T47D (cell line): ENCODE measurements at regions not wholly inside any gene's neighbourhood (a gene's known extent, or its start where the extent isn't known, plus 50 kb on each side); places are given as distances from the start of the nearest gene placed in this dataset.

Experiments
- DNase-seq, 2 experiments: peaks; one replicate each; pipeline versions ENCODE4 v3.0.0 to v3.0.0-alpha.2; 2011 to 2012; ENCODE audit warnings: low read depth in 1 of 2, low spot score in 1 of 2
- JUND ChIP-seq: IDR thresholded peaks from 2 replicates; pipeline ENCODE4 v1.6.1; 2012; ENCODE audit warnings: low read depth
- in situ Hi-C: cut with HindIII; loops from 2 replicates; pipeline ENCODE4 v1.10.0; 2016; ENCODE audit warnings: low sequenced_read_pairs, low pct_unique_long_range_greater_than_20kb

GRCh38 chr13:74990992-74991391, 491.0 kb downstream of the TBC1D4 start:
- in situ Hi-C loops: no loop called here
- DNase-seq: no peak
- TF ChIP-seq JUND: no peak

GRCh38 chr13:74987124-74987690, 494.8 kb downstream of the TBC1D4 start:
- no peak for DNase-seq
- TF ChIP-seq JUND: no peak
- in situ Hi-C loops: no loop called here

- in situ Hi-C loops: no loop called here
- no peak for DNase-seq
Observed at GRCh38 chr13:74986609-74987008, 495.4 kb downstream of the TBC1D4 start.

GRCh38 chr13:74979703-74980102, 502.3 kb downstream of the TBC1D4 start:
- TF ChIP-seq JUND: no peak
- no peak for DNase-seq
- in situ Hi-C loops: no loop called here

More at GRCh38 chr13:74986609-74987008, 495.4 kb downstream of the TBC1D4 start:
- TF ChIP-seq JUND: no peak

GRCh38 chr13:74978591-74978990, 503.4 kb downstream of the TBC1D4 start:
- in situ Hi-C loops: no loop called here
- TF ChIP-seq JUND: no peak
- no peak for DNase-seq

- DNase-seq: no peak
- in situ Hi-C loops: no loop called here
- TF ChIP-seq JUND: no peak
Observed at GRCh38 chr13:74977498-74977897, 504.5 kb downstream of the TBC1D4 start.

- no peak for TF ChIP-seq JUND
- DNase-seq: no peak
- in situ Hi-C loops: no loop called here
Observed at GRCh38 chr13:74975111-74975510, 506.9 kb downstream of the TBC1D4 start.

GRCh38 chr13:74973935-74974879, 507.8 kb downstream of the TBC1D4 start:
- in situ Hi-C loops: no loop called here
- DNase-seq: no peak
- TF ChIP-seq JUND: no peak

- in situ Hi-C loops: no loop called here
Observed at GRCh38 chr13:74969419-74969818, 512.5 kb downstream of the TBC1D4 start.

GRCh38 chr13:74966814-74967424, 515.0 kb downstream of the TBC1D4 start:
- no peak for DNase-seq
- no peak for TF ChIP-seq JUND
- in situ Hi-C loops: no loop called here

More at GRCh38 chr13:74969419-74969818, 512.5 kb downstream of the TBC1D4 start:
- TF ChIP-seq JUND: no peak
- no peak for DNase-seq

- in situ Hi-C loops: no loop called here
- no peak for TF ChIP-seq JUND
- no peak for DNase-seq
Observed at GRCh38 chr13:74966275-74966674, 515.7 kb downstream of the TBC1D4 start.

GRCh38 chr13:74945637-74946036, 536.3 kb downstream of the TBC1D4 start:
- TF ChIP-seq JUND: no peak
- DNase-seq: no peak
- in situ Hi-C loops: no loop called here
